Type B pancreatic cell (in vitro differentiated cells): ENCODE measurements at regions not wholly inside any gene's neighbourhood (a gene's known extent, or its start where the extent isn't known, plus 50 kb on each side); places are given as distances from the start of the nearest gene placed in this dataset.

Experiments used
- DNase-seq: peaks from one replicate; pipeline ENCODE4 v3.0.0; 2021; ENCODE audit warnings: mixed read lengths; ENCODE audit not compliant: unreplicated experiment; ENCODE audit errors: extremely low spot score
- H3K27ac Mint-ChIP-seq: 2 replicates; pipeline ENCODE4 v1.8.0; 2021; ENCODE audit warnings: mild to moderate bottlenecking, mixed read lengths
- H3K27me3 Mint-ChIP-seq: 2 replicates; pipeline ENCODE4 v1.8.0; 2021; ENCODE audit warnings: mixed read lengths
- H3K36me3 Mint-ChIP-seq: 2 replicates; pipeline ENCODE4 v1.8.0; 2021; ENCODE audit warnings: mixed read lengths
- H3K4me1 Mint-ChIP-seq: one replicate; pipeline ENCODE4 v1.8.0; 2021; ENCODE audit warnings: mixed read lengths; ENCODE audit not compliant: unreplicated experiment
- H3K4me3 Mint-ChIP-seq: 2 replicates; pipeline ENCODE4 v1.8.0; 2021; ENCODE audit warnings: mild to moderate bottlenecking, mixed read lengths
- H3K9me3 Mint-ChIP-seq: 2 replicates; pipeline ENCODE4 v1.8.0; 2021; ENCODE audit warnings: mixed read lengths
- TF ChIP-seq, protein P1 (sequence below): fragments of 200-600 bp; sonication (generic); conservative IDR thresholded peaks from 2 replicates; pipeline ENCODE4 v1.5.0; 2021; ENCODE audit warnings: antibody characterized with exemption, mild to moderate bottlenecking

- Mint-ChIP-seq H3K27me3 (no peaks in the 10 kb centered on the region), H3K27ac (peak overlapping the region; percentile 57), H3K4me3 (peak overlapping the region; percentile 58), H3K4me1 (peaks cover 50% of the 10 kb centered on the region), H3K36me3 (no peaks in the 10 kb centered on the region), H3K9me3 (peaks cover 5% of the 10 kb centered on the region)
- DNase-seq, result no peak
- TF ChIP-seq, protein P1, sequence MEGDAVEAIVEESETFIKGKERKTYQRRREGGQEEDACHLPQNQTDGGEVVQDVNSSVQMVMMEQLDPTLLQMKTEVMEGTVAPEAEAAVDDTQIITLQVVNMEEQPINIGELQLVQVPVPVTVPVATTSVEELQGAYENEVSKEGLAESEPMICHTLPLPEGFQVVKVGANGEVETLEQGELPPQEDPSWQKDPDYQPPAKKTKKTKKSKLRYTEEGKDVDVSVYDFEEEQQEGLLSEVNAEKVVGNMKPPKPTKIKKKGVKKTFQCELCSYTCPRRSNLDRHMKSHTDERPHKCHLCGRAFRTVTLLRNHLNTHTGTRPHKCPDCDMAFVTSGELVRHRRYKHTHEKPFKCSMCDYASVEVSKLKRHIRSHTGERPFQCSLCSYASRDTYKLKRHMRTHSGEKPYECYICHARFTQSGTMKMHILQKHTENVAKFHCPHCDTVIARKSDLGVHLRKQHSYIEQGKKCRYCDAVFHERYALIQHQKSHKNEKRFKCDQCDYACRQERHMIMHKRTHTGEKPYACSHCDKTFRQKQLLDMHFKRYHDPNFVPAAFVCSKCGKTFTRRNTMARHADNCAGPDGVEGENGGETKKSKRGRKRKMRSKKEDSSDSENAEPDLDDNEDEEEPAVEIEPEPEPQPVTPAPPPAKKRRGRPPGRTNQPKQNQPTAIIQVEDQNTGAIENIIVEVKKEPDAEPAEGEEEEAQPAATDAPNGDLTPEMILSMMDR, result no peak
Observed at GRCh38 chr5:56463944-56464571, 230.9 kb upstream of the ANKRD55 start.

DNA sequence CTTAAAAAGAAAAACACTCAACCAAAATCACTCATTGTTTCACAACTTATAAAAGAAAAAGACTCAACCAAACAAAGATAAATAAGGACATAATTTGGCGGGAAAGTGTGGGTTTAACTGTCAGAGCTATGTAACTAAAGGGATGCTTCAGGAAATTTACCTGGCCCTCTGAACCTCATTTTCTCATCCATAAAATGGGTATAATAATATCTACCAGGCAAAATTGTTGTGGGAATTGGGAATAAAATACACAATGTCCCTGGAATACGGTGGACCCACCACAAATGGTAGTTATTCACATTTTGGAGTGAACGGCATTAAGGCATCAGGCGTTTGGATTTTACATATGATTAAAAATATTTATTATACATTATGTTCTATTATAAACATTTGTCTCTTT, 228.5 kb upstream of the ANKRD55 start:
- peaks cover 44% of the 10 kb centered on the region for H3K4me1 Mint-ChIP-seq
- H3K36me3 Mint-ChIP-seq, result no peaks in the 10 kb centered on the region
- H3K27ac Mint-ChIP-seq, result no peak overlapping the region
- peaks cover 5% of the 10 kb centered on the region for H3K9me3 Mint-ChIP-seq
- TF ChIP-seq, protein P1, result no peak
- H3K27me3 Mint-ChIP-seq, result no peaks in the 10 kb centered on the region
- H3K4me3 Mint-ChIP-seq, result no peak overlapping the region
- DNase-seq, result no peak

- H3K36me3 Mint-ChIP-seq, result no peaks in the 10 kb centered on the region
- H3K4me1 Mint-ChIP-seq, result peaks cover 46% of the 10 kb centered on the region
- H3K27ac Mint-ChIP-seq, result peak overlapping the region; percentile 46
- peak overlapping the region; percentile 13 for H3K4me3 Mint-ChIP-seq
- H3K27me3 Mint-ChIP-seq, result peaks cover 2% of the 10 kb centered on the region
- peaks cover 2% of the 10 kb centered on the region for H3K9me3 Mint-ChIP-seq
- TF ChIP-seq, protein P1, result no peak
- DNase-seq, result no peak
Observed at GRCh38 chr5:56460681-56461191, 227.6 kb upstream of the ANKRD55 start.

GRCh38 chr5:56460195-56460546, 227.0 kb upstream of the ANKRD55 start:
- no peak for DNase-seq
- Mint-ChIP-seq H3K27ac (peak overlapping the region; percentile 46), H3K4me3 (no peak overlapping the region), H3K27me3 (peaks cover 2% of the 10 kb centered on the region), H3K9me3 (no peaks in the 10 kb centered on the region), H3K4me1 (peaks cover 41% of the 10 kb centered on the region), H3K36me3 (no peaks in the 10 kb centered on the region)
- TF ChIP-seq, protein P1, result no peak

DNA sequence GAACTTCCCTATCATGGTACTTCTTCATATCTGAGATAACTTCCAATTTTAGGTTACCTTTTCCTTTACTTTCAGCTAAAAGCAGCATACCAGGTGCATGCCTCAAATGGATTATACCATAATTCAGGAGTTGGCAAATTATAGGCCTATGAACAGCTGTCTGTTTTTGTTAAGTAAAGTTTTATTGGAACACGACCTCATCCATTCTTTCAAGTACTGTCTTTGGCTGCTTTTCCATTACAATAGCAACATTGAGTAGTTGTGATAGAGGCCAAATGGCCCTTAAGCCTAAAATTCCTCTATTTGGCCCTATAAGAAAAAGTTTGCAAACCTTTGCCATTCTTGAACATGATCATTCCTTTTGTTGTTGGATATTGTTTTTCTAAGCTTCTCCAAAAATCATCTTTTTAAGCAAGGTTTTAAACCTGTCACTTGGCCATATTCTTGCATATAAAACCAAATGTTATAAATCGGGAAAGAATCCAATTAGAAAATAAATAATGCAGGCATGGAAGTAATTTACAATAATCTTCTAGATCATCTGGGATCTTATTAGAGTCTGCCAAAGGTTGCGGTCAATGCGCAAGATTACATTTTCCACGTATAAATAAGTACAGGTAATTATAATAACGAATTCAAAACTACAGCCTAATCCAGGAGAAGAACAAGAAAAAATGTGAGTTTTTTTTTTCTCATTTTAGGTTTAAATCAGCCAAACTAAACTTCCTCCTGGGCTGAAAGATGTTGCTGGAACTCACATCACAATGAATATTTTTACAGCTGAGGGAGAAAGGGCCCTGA, 226.5 kb upstream of the ANKRD55 start:
- no peaks in the 10 kb centered on the region for H3K36me3 Mint-ChIP-seq
- peaks cover 37% of the 10 kb centered on the region for H3K4me1 Mint-ChIP-seq
- no peak for DNase-seq
- H3K27me3 Mint-ChIP-seq, result peaks cover 2% of the 10 kb centered on the region
- no peak overlapping the region for H3K4me3 Mint-ChIP-seq
- no peaks in the 10 kb centered on the region for H3K9me3 Mint-ChIP-seq
- TF ChIP-seq, protein P1, result no peak
- no peak overlapping the region for H3K27ac Mint-ChIP-seq
